Effector CD8-positive, alpha-beta T cell (primary cell): ENCODE measurements at regions not wholly inside any gene's neighbourhood (a gene's known extent, or its start where the extent isn't known, plus 50 kb on each side); places are given as distances from the start of the nearest gene placed in this dataset.

Experiments
- DNase-seq: peaks from one replicate; lab custom pipeline; 2025; lab: John Stamatoyannopoulos, UW

GRCh38 chr17:77474292-77474988 is 333.7 kb downstream of the SEC14L1 start:
- DNase-seq: no peak

DNA sequence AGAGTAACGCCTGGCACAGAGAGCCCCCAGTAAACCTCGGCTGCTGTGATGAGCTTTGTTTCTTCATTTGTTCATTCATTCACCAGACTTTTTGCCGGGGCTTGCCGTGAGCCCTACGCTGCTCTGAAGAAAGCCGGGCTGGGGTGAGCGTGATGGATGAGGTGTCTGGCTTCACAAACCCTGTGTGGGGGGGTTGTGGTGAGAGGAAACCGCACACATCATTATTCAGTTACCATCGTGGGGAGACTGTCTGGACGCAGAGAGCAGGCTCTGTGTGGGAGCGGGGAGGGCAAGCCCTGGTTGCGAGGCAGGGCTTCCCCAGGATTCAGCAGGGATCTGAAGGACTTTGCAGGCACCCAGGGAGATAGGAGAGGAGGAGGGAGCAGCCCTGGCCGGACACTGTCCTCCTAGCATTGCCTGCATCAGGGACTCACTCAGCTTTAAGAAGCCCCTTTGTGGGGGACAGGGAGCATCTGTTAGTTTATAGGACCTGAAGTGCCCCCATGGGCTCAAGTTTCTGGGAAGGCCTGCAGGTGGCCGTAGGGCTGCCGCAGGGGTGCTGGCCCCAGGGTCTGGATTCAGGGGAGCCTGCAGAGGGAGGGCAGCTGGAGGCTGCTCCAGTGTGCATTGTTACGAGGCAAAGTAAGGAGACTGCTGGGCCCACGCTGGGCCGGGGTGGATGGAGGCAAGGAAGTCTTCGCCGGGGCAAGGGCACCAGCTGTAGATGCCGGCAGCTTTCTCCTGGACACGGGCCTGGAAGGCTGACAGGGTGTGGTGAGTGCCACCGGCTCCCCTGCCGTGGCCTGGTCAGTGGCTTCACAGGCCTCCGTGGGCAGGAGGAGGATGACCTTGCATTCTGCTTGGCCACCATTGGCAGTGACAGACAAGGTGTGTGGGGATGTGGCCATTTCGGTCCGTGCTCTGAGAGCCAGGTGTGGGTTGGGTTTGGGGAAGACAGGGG is 334.5 kb downstream of the SEC14L1 start:
- peak; percentile 32 for DNase-seq

DNA sequence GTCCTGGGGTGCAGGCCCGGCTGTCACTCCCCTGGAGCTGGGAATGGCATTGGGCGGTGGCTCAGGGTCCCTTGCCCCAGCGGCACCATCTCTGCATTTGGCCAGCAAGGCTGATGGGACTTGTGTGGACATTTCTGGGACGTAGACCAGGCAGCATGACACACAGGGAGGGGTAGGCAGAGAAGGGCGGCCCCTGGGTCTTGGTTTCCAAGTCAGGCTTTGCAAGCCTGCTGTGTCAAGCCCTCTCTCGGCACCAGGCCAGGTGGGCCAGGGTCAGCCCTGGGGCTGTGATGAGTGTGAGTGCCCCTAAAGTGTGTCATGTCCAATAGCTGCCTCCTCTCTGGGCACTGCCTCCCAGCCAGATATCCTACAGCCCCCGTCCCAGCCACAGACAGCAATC is 335.2 kb downstream of the SEC14L1 start:
- no peak for DNase-seq

GRCh38 chr17:77476498-77476897 is 335.7 kb downstream of the SEC14L1 start:
- DNase-seq: no peak

GRCh38 chr17:77476931-77477805 is 336.4 kb downstream of the SEC14L1 start:
- no peak for DNase-seq

GRCh38 chr17:77478281-77478680 is 337.5 kb downstream of the SEC14L1 start:
- DNase-seq: no peak

DNA sequence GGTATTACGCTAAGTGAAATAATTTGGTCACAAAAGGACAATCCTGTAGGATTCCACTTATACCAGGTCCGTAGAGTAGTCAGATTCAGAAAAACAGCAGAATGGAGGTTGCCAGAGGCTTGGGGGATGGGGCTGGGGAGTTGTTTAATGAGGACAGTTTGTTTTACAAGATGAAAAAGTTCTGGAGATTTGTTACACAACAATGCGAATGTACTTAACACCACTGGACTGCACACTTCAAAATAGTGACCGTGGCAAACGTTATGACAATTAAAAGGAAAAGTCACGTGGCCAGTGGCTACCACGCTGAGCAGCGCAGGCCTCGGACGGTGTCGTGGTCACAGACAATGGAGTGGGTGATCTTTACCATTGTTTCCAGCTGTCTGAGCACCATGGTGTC is 338.1 kb downstream of the SEC14L1 start:
- DNase-seq: no peak

DNA sequence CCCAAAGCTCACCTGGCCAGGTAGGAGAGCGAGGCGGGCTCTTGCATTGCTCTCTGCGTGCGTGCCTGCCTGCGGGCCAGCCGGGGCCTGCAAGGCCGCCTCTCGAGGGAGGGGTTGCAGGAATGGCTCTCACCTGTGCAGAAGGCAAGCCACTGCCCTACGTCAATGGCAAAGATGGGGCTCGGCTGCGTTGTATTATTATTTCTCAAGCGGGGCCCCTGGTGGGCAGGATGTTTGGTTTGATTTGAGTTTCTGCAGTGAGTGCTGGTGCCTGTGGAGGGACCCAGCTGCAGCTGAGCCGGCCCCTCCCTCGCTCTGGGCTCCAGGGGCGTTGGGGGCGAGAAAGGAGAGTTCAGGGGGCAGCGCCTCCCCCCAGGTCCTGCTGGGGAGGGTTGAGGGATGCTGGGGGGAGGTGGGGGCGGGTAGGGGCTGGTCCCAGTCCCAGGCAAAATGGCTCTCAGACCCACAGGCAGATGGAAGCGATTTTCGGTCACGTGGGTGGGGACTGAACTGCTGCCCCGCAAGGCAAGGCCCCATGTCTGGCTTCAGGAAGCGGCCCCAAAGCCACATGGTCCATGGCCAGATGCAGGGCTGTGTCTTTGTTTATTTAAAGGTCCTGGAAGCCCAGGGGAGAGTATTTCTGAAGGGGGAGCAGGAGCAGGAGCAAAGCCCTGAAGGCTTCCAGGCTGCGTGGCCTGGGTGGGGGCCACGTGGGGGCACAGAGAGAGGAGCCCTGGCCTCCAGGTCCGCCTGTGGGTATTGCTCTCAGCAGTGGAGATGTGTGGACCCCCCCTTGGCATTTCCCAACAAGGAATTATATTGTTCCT is 338.8 kb downstream of the SEC14L1 start:
- DNase-seq: no peak

- DNase-seq: no peak
These were observed 339.4 kb downstream of the SEC14L1 start for GRCh38 chr17:77480199-77480508.

DNA sequence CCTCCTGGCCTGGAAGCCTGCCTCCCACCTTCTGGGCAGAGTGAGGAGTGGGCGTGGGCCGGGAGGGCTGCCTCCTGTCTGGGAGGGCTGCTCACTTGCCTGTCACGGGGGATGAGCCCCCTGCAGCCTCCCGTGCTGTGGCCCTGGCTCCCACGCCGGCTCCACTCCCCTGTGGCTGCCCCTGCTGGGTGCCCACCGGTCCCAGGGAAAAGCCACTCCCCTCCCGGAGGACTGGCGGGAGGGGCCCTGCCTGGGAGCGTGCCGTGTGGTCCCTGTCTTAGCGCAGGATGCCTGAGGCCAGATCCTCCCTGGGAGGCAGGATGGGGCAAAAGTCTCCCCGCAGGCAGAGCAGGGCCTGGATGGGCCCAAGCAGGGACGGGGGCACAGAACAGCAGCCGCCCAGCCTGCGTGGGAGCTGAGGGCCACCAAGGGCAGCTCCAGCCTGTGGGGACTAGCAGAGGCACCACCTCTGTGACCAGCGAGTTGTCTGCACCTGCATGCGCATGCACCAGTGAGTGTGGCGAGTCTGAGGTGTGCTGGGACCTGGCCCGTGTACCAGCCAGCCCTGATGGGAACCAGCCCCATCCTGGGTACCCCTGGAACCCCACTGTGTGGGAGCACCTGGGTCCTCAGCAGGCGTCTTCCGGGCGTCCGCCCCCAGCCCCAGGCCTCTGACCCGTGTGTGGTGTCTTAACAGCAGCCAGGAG is 339.9 kb downstream of the SEC14L1 start:
- DNase-seq: no peak

DNA sequence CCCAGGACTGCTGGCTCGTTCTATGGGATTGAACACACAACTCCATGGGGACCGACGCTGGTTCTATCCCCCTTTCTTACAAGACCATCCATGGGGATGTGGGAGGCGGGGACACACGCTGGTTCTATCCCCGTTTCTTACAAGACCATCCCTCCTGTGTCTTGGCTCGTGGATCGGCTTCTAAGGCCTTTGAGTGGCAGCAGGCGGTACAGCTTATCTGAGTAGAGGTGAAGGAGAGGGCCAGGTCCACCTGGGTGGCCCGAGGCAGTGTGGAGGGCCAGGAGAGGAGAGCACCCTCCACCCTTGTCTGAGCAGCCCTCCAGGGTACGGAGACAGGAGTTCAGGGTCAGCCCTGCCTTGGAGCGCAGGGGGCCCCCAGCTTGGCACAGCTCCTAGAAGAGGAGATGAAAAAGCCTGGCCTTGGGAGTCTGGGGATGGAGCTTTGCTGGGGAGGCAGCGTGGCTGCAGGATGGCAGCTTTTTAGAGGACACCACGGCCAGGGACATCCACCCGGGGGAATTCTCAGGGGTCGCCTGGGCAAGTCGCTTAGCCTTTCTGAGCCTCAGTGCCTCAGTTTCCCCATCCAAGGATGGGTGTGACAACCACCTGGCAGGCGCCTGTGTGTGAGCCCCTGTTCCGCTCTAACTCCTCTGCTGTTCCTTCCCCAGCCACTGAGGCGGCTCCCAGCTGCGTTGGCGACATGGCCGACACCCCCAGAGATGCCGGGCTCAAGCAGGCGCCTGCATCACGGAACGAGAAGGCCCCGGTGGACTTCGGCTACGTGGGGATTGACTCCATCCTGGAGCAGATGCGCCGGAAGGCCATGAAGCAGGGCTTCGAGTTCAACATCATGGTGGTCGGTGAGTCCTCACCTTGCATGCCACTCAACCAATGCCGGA is 341.0 kb downstream of the SEC14L1 start:
- DNase-seq: no peak

DNA sequence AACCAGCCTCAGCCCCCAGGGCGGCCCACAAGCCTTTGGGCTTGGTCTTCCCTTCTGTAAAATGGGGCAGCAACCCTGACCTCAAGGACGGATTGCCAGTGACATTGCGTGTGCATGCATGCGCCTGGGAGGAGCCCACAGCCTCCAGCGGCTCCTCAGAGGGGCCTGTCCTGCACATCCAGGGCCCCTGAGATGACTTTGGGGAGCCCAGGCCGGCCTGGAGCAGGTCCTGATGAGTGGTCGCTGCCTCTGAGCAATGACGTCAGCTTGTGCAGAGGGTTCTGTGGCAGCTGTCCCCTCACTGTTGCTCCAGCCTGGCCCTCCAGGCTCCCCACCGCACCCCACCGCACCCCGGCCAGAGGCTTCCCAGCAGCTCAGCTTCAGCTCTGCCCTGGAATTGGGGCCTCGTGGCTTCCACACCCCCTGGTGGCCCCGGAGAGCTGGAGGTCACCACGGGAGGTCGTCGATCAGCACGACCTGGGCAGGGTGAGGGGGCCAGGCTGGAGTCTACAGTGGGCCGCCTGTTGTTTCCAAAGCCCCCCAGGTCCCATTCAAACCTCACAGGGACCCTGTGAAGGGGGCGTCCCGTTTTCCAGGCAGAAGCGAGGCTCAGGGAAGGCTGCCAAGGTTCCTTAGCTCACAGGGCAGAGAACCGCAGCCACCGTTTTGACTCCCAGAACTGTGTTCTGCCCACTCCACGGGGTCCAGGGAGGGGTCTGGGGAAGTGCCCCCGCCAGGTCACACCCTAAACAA is 341.8 kb downstream of the SEC14L1 start:
- no peak for DNase-seq

GRCh38 chr17:77483128-77483598 is 342.4 kb downstream of the SEC14L1 start:
- no peak for DNase-seq

GRCh38 chr17:77484111-77484510 is 343.3 kb downstream of the SEC14L1 start:
- no peak for DNase-seq

DNA sequence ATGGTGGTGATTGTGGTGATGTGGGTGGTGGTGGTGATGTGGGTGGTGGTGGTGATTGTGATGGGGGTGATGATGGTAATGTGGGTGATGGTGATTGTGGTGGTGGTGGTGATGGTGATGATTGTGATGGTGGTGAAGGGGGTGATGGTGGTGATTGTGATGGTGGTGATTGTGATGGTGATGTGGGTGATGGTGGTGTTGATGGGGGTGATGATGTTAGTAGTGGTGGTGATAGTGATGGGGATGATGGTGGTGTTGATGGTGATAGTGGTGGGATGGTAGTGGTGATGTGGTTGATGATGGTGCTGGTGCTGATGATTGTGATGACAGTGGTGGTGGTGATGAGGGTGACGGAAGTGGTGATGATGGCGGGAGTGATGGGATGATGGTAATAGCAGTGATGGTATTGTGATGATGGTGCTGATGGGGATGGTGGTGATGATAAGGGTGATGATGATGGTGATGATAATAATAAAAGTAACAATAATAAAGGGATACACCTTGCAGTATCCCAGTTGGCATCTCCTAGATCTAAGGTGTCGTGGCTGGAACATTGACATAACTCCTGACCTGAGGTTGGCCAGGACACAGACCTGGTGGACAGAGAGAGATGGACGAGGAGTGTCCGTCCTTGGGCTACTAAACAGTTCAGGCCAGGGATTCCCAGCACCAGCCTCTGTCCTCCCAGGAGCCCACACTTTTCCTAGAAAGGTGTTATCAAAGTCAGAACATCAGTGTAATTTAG is 344.5 kb downstream of the SEC14L1 start:
- no peak for DNase-seq

GRCh38 chr17:77487211-77487629 is 346.5 kb downstream of the SEC14L1 start:
- no peak for DNase-seq

DNA sequence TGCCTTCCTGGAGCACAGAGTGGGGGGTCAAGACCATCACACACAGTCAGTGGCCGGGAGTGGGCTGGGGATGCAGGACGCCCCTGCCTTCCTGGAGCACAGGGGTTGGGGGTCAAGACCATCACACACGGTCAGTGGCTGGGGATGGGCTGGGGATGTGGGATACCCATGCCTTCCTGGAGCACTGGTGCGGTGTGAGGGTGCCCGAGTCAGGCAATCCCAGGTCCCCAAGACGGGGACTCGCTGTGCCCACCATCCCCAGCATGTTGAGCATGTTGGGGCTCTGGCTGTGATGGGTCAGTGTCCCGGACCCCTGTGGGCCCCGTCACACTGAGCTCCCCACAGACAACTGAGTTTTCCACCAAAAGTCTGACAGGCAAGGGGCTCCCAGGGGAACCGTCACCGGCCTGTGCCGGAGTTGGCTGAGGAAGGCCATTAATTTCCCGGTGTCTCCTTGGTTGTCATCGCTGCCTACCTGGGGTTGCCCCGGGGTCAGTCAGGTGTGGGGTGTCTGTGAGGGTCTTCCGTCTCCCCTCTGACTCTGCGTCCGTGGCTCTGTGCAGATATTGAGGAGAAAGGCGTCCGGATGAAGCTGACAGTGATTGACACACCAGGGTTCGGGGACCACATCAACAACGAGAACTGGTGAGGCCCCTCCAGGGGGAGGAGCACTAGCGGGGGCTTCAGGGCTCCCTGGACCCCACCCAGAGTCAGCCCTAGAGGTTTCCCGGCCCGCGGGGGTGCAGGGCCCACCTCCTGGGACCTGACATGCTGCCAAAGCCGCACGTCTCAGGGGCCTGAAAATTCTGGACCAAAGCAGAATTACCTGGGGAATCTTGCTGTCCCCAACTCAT is 347.1 kb downstream of the SEC14L1 start:
- DNase-seq: no peak
